Esophagus squamous epithelium (tissue), 4 donors: ENCODE measurements at regions not wholly inside any gene's neighbourhood (a gene's known extent, or its start where the extent isn't known, plus 50 kb on each side); places are given as distances from the start of the nearest gene placed in this dataset.

ENCODE experiments used
- POLR2A ChIP-seq, 4 donors: fragments of 450-650 bp; IDR thresholded peaks; one replicate each; pipeline ENCODE4 v1.6.1; 2017; ENCODE audit warnings: antibody characterized with exemption in 4 of 4, mild to moderate bottlenecking in 4 of 4, moderate library complexity in 3 of 4
- TF ChIP-seq, protein P1 (sequence below), 6 experiments: fragments of 450-650 bp in 4 of 6; fragments of 200-600 bp in 2 of 6; sonication (generic) in 2 of 6; IDR thresholded peaks; one replicate each; pipeline ENCODE4 v1.5.1; 2016 to 2019; ENCODE audit warnings: antibody characterized with exemption in 6 of 6, mild to moderate bottlenecking in 4 of 6, moderate library complexity in 4 of 6

DNA sequence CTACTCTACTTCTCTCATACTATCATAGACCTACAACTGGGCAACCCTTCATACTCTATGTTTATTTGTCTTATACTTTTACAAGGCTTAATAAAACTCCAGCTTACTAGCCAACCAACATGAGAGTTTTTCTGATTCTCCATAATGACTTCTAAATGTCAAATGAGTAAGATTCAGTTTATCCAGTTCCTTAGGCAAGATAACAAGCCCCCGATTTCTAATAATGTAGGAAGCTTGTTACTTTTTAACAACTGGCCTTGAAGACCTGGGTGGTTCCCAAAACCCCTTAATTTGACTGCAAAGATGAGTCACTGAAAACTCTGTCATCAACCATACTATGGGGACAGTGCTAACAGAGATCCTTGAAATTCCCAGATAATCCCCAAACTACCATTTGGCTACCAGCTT is 294.6 kb upstream of the ACTBL2 start:
- TF ChIP-seq, protein P1, sequence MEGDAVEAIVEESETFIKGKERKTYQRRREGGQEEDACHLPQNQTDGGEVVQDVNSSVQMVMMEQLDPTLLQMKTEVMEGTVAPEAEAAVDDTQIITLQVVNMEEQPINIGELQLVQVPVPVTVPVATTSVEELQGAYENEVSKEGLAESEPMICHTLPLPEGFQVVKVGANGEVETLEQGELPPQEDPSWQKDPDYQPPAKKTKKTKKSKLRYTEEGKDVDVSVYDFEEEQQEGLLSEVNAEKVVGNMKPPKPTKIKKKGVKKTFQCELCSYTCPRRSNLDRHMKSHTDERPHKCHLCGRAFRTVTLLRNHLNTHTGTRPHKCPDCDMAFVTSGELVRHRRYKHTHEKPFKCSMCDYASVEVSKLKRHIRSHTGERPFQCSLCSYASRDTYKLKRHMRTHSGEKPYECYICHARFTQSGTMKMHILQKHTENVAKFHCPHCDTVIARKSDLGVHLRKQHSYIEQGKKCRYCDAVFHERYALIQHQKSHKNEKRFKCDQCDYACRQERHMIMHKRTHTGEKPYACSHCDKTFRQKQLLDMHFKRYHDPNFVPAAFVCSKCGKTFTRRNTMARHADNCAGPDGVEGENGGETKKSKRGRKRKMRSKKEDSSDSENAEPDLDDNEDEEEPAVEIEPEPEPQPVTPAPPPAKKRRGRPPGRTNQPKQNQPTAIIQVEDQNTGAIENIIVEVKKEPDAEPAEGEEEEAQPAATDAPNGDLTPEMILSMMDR (IDR thresholded peaks at IDR 0.05): no peak
- no peak for TF ChIP-seq POLR2A (IDR thresholded peaks at IDR 0.05)
